Cerebellar cortex (tissue), 1 donor: ENCODE measurements at regions not wholly inside any gene's neighbourhood (a gene's known extent, or its start where the extent isn't known, plus 50 kb on each side); places are given as distances from the start of the nearest gene placed in this dataset.
"Not testable (repeated sequence)": the region's sequence is repeated elsewhere in the genome, so short reads cannot be mapped to it uniquely, and the experiment has no call there.

Source experiments
- DNase-seq: peaks from one replicate; pipeline ENCODE4 v3.0.0-alpha.2; 2015; ENCODE audit warnings: low spot score

- no peak for DNase-seq
Observed at GRCh38 chr18:51458861-51459260, 261.4 kb upstream of the MEX3C start.

- no peak for DNase-seq
Observed at GRCh38 chr18:51461956-51462355, 264.5 kb upstream of the MEX3C start.

GRCh38 chr18:51463483-51464136 lies 266.1 kb upstream of the MEX3C start:
- DNase-seq = no peak

DNA sequence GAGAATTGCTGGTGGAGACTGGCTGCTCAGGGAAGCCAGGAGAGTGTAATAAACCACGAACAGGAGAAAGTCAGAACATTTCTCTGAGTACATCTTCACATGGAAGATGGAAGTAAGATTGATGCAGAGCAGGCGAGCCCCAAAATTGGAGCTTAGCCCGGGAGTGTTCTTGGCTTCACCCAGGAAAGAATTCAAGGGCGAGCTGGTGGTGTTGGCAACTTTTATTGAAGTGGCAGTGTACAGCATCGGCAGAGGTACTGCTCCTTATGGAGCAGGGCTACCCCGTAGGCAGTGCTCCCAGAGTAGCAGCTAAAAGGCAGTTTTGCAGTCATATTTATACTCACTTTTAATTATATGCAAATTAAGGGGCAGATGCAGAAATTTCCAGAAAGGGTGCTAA lies 281.4 kb upstream of the MEX3C start:
- no peak for DNase-seq

DNA sequence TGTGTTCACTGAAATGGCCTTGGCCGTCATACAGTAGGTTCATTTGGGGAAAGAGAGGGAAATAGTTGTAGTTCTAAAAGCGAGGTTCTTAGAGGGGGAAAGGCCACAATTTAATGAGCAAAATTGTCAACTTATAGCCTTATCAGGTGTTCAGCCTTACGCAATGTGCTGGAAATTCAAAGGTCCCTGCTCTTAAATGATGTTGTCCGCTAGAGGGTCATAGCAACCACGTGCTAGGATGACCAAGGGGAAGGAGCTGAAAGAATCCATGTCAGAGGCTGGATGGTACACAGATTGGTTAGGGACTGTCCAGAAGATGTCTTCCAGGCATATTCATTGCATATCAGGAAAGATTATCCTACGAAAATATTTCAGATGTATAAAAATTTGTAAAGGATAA lies 282.3 kb upstream of the MEX3C start:
- no peak for DNase-seq

- DNase-seq = no peak
Observed at GRCh38 chr18:51480407-51481261, 283.2 kb upstream of the MEX3C start.

DNA sequence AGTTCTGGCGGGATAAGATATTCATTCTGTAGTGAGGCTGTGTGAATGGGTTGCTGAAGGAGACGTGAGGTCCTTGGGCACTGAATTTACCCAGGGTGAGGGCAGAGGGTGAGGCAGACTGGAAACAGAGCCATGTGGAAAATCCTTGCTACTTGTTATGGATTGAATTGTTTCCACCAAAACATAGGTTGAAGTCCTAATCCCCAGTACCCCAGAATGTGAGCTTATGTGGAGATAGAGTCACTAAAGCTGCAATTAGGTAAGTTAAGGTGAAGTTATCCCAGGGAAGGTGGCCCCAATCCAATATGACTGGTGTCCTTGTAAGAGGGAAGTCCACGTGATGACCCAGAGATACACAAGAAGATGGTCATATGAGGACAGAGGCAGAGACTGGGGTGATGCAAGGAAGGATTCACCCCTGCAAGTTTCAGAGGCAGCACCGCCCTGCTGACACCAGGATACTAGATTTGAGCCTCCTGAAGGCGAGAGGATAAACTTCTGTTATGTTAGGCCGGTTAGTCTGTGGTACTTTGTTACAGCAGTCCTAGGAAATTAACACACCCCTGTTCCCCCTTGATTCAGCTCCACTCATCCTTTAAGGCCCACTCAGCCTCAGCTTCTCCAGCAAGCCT lies 289.4 kb upstream of the MEX3C start:
- no peak for DNase-seq

- no peak for DNase-seq
Observed at GRCh38 chr18:51490417-51490816, 292.9 kb upstream of the MEX3C start.

DNA sequence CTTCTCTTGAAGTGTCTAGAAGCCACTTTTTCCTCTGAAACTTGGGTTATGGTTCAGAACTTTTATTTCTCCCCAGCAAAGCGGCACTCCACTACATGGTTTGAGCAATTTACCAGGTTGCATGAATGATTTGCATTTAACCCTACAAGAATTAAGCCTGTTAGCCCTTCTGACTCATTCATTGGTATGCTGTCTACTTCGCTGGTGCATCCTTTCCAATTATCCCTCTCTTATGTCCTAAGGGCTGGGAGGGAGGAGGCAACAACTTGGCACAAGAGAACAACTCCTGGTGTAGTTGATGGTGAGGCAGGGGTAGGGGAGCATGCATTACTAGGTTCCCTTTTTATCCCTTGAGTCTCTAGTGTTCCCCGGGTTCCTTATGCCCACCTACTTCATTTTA lies 293.4 kb upstream of the MEX3C start:
- no peak for DNase-seq

GRCh38 chr18:51491678-51492372 lies 294.3 kb upstream of the MEX3C start:
- no peak for DNase-seq

GRCh38 chr18:51498085-51498855 lies 300.8 kb upstream of the MEX3C start:
- DNase-seq = no peak

- DNase-seq = no peak
Observed at GRCh38 chr18:51503351-51503750, 305.9 kb upstream of the MEX3C start.

DNA sequence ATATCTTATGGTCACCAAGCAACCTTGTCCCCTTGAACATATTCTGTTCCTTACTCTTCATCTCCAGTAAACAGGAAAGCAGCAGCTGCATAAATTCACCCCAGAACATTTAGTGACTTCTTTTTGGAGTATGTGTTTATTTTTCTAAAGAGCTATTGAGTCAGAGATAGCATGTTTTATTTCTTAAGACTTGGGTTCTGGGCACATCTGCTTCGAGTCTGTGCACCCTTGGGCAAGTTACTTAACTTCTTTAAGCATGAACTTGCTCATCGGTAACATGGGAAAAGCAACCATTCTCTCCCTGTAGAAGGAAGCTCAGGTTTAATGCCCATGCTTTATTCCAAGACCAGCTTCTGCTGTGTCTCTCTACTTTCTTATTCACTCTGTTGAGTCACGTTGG lies 309.3 kb upstream of the MEX3C start:
- no peak for DNase-seq

- not testable (repeated sequence) for DNase-seq
Observed at GRCh38 chr18:51508410-51508809, 310.9 kb upstream of the MEX3C start.

DNA sequence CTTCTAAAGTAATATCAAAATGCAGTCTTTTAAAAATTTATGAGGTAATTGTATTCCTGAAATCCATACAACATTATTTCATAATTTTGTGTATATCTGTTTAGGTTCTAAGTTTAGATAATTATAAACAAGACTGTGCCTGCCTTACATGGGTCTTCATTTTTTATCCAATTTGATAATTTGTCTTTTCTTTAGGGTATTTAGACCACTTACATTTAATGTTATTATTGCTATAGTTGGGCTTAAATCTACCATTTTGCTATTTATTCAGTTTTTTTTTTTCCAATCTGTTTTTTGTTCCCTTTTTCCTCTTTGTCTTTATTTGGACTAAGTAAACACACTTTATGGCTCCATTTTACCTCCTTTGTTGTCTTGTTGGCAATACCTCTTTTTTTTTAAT lies 312.5 kb upstream of the MEX3C start:
- DNase-seq = no peak

DNA sequence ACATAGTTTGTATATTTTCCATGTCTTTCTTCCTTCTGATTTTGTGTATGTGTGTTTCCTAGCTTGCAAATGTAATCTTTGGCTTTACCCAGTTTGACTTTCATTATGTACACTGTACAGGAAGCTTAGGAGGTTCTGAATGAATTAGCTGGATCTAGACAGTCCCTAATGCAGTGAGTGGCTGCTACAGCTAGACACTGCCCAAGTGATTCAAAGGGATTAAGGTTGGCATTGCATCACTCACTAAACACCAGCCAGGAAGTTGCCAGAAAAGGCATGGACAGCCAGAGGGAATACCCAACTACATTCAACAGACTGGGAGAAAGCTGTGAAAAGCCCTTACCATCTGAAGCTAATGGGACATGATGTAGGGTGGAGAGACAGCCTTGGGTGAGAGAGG lies 316.0 kb upstream of the MEX3C start:
- DNase-seq = no peak

- DNase-seq = no peak
Observed at GRCh38 chr18:51514128-51514527, 316.6 kb upstream of the MEX3C start.

- no peak for DNase-seq
Observed at GRCh38 chr18:51516478-51517038, 319.1 kb upstream of the MEX3C start.

GRCh38 chr18:51519571-51519970 lies 322.1 kb upstream of the MEX3C start:
- no peak for DNase-seq

DNA sequence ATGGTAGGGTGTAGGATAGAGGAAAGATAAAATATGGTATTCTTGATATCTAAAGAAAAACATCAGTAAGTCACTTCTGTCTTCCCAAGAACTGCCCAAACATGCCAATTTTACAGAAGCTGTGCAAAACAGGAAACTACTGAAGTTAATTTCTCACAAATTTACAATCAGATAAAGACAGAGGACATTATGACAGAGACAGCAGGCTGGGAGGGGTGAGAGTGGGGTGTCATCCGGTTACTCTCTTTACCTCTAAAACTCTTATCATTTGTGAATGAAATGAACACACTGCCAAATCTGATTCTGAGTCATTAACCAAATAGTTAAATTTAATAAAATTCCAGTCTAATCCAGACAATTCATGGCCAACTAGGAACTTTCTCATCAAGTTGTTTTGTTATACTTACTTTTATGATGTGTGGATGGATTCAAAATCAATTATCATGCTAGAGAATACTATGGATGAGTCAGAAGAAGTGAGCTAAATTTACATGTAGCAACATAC lies 323.2 kb upstream of the MEX3C start:
- DNase-seq = no peak

DNA sequence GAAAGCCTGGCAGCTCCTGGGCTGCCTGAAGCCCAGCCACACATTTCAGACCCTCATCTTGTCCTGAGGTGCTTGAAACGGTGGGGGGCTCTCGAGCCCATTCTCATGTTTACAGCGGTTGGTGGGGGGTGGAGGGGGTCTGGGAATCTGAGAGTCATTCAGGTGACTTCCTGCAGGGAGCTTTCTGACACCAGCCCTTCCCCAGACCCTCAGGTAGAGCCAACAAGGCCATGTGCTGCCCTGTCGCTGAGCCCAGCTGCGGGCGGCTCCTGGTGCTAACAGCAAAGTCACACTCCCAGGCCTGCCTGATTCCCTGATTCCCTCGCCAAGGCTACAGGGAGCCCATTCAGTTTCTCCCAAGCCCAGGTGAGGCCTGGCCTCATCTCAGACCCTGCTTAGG lies 324.9 kb upstream of the MEX3C start:
- no peak for DNase-seq
